Naive thymus-derived CD4-positive, alpha-beta T cell (primary cell): ENCODE measurements at regions not wholly inside any gene's neighbourhood (a gene's known extent, or its start where the extent isn't known, plus 50 kb on each side); places are given as distances from the start of the nearest gene placed in this dataset.
"Not testable (repeated sequence)": the region's sequence is repeated elsewhere in the genome, so short reads cannot be mapped to it uniquely, and the experiment has no call there.

Experiments
- ATAC-seq: fragments of 150-1000 bp; cut with Tn5 transposase; 2 replicates; pipeline ENCODE4 v1.10.0; 2021; ENCODE audit warnings: mild to moderate bottlenecking, moderate library complexity
- CTCF ChIA-PET: fragments of 350-600 bp; sonication (Branson Sonifier 250); formaldehyde crosslinking; loops from one replicate; lab custom pipeline; 2021; ENCODE audit warnings: antibody characterized with exemption; lab: Charles Lee
- POLR2A ChIA-PET: fragments of 350-600 bp; sonication (Branson Sonifier 250); formaldehyde crosslinking; loops from one replicate; lab custom pipeline; 2021; ENCODE audit warnings: antibody characterized with exemption, inconsistent platforms; lab: Charles Lee
- DNase-seq, 9 donors: peaks; one replicate each; pipeline versions ENCODE4 v3.0.0 to v3.0.0-alpha.2; 2020 to 2022; ENCODE audit warnings: mixed read lengths in 1 of 9
- H3K27ac ChIP-seq: one replicate; pipeline ENCODE4 v1.7.0; 2013; ENCODE audit warnings: mild to moderate bottlenecking, low read depth, low read length, moderate library complexity
- H3K27me3 ChIP-seq, 2 donors: one replicate each; pipeline ENCODE4 v1.7.0; 2013; ENCODE audit warnings: low read length in 2 of 2, mild to moderate bottlenecking in 2 of 2, moderate library complexity in 2 of 2; ENCODE audit not compliant: control insufficient read depth in 2 of 2, insufficient read depth in 2 of 2
- H3K36me3 ChIP-seq, 3 experiments: 1 replicate in 2 of 3; 2 replicates in 1 of 3; pipeline ENCODE4 v1.7.0; 2013; ENCODE audit warnings: low read length in 3 of 3, mild to moderate bottlenecking in 3 of 3, moderate library complexity in 1 of 3; ENCODE audit not compliant: insufficient read depth in 3 of 3, control insufficient read depth in 2 of 3
- H3K4me1 ChIP-seq, 2 donors: one replicate each; pipeline ENCODE4 v1.7.0; 2013; ENCODE audit warnings: low read length in 2 of 2, mild to moderate bottlenecking in 2 of 2, moderate library complexity in 1 of 2; ENCODE audit not compliant: control insufficient read depth in 2 of 2, insufficient read depth in 2 of 2
- H3K4me3 ChIP-seq: 2 replicates; pipeline ENCODE4 v1.7.0; 2013; ENCODE audit warnings: mild to moderate bottlenecking, low read length
- H3K9me3 ChIP-seq, 3 experiments: 1 replicate in 2 of 3; 2 replicates in 1 of 3; pipeline ENCODE4 v1.7.0; 2013; ENCODE audit warnings: low read length in 3 of 3; ENCODE audit not compliant: control insufficient read depth in 2 of 3
- H3K27ac Mint-ChIP-seq, 9 donors: one replicate each; pipeline ENCODE4 v1.8.0; 2020 to 2022; ENCODE audit warnings: mixed read lengths in 9 of 9, mild to moderate bottlenecking in 8 of 9, moderate library complexity in 5 of 9, inconsistent platforms in 2 of 9
- H3K27me3 Mint-ChIP-seq, 5 donors: one replicate each; pipeline ENCODE4 v1.8.0; 2021 to 2022; ENCODE audit warnings: mixed read lengths in 5 of 5, mild to moderate bottlenecking in 1 of 5
- H3K36me3 Mint-ChIP-seq, 5 donors: one replicate each; pipeline ENCODE4 v1.8.0; 2020 to 2022; ENCODE audit warnings: mixed read lengths in 5 of 5, mild to moderate bottlenecking in 3 of 5, inconsistent platforms in 1 of 5
- H3K4me1 Mint-ChIP-seq, 7 donors: one replicate each; pipeline ENCODE4 v1.8.0; 2020 to 2022; ENCODE audit warnings: mixed read lengths in 7 of 7, mild to moderate bottlenecking in 3 of 7, inconsistent platforms in 1 of 7
- H3K4me3 Mint-ChIP-seq, 10 donors: one replicate each; pipeline ENCODE4 v1.8.0; 2020 to 2022; ENCODE audit warnings: mild to moderate bottlenecking in 10 of 10, mixed read lengths in 10 of 10, moderate library complexity in 6 of 10, inconsistent platforms in 2 of 10
- H3K9me3 Mint-ChIP-seq, 11 donors: one replicate each; pipeline ENCODE4 v1.8.0; 2020 to 2022; ENCODE audit warnings: mixed read lengths in 11 of 11, mild to moderate bottlenecking in 4 of 11, inconsistent platforms in 1 of 11, moderate library complexity in 1 of 11
- intact Hi-C, 2 donors: fragments of 100-400 bp; cut with micrococcal nuclease; formaldehyde crosslinking; loops; one replicate each; pipeline ENCODE4 v1.15.1; 2023

DNA sequence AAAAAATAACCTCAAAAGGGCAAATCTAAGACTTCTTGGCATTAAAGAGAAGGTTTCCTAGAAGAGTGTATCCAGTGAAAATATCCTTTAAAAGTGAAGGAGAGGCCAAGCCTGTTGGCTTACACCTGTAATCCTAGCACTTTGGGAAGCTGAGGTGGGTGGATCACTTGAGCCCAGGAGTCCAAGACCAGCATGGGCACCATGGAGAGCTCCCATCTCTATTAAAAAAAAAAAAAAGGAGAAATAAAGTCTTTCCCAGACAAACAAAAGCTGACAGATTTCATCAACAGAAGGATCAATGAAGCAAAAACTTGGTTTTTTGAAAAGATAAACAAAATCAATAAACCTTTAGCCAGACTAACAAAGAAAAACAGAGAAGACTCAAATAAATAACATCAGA is 67.6 kb upstream of the ZNF800 start:
- intact Hi-C loops, result no loop called here
- Histone ChIP-seq H3K36me3 (no peaks in the 10 kb centered on the region), H3K4me3 (no peak overlapping the region), H3K9me3 (no peaks in the 10 kb centered on the region), H3K27me3 (no peaks in the 10 kb centered on the region), H3K27ac (no peak overlapping the region), H3K4me1 (no peaks in the 10 kb centered on the region)
- Mint-ChIP-seq H3K27ac (no peak overlapping the region), H3K9me3 (peaks cover 0 to 31% (median 4%) of the 10 kb centered on the region in 11 donors), H3K4me1 (no peaks in the 10 kb centered on the region), H3K27me3 (peaks cover 0 to 9% (median 0%) of the 10 kb centered on the region in 5 donors), H3K4me3 (no peak overlapping the region), H3K36me3 (peaks cover 0 to 5% (median 0%) of the 10 kb centered on the region in 5 donors)
- POLR2A ChIA-PET, result interaction anchor here (0.6 kb wide), 1 partner anchor 23 kb away, joined by 3 read pairs; no protein-coding TSS in a partner anchor
- no peak for DNase-seq
- CTCF ChIA-PET, result interaction anchor here (0.7 to 1.4 kb wide), 2 partner anchors 33 to 112 kb away, joined by 3 to 5 read pairs; no protein-coding TSS in a partner anchor
- ATAC-seq, result no peak

- ATAC-seq (peak; percentile 33), DNase-seq (peak in 7 of 9 donors; percentile 8 to 57 (median 30))
- H3K4me3 ChIP-seq, intact Hi-C loops, H3K27me3 ChIP-seq, H3K36me3 ChIP-seq, H3K27ac ChIP-seq: not testable (repeated sequence)
- peak overlapping the region in 5 of 10 donors; percentile 12 to 55 (median 39) for H3K4me3 Mint-ChIP-seq
- CTCF ChIA-PET, result interaction anchor here (1.0 to 1.4 kb wide), 3 partner anchors 21 to 104 kb away, joined by 3 to 8 read pairs (median 4); partner anchors contain the start of gene ZNF800
- H3K27ac Mint-ChIP-seq, result peak overlapping the region in 7 of 9 donors; percentile 2 to 82 (median 55)
- H3K36me3 Mint-ChIP-seq, result peaks cover 0 to 23% (median 12%) of the 10 kb centered on the region in 5 donors
- H3K9me3 ChIP-seq, result peaks cover 0 to 13% (median 0%) of the 10 kb centered on the region in 3 experiments
- peaks cover 0 to 11% of the 10 kb centered on the region in 2 donors for H3K4me1 ChIP-seq
- peaks cover 4 to 61% (median 14%) of the 10 kb centered on the region in 5 donors for H3K27me3 Mint-ChIP-seq
- peaks cover 3 to 33% (median 28%) of the 10 kb centered on the region in 7 donors for H3K4me1 Mint-ChIP-seq
- H3K9me3 Mint-ChIP-seq, result peaks cover 0 to 47% (median 10%) of the 10 kb centered on the region in 11 donors
- POLR2A ChIA-PET, result interaction anchor here (0.7 to 2.9 kb wide), 4 partner anchors 37 to 62 kb away, joined by 3 to 13 read pairs (median 6); partner anchors contain the start of gene ZNF800
These were observed 58.8 kb upstream of the ZNF800 start for GRCh38 chr7:127451258-127451657.

- H3K36me3 Mint-ChIP-seq, result peaks cover 0 to 18% (median 12%) of the 10 kb centered on the region in 5 donors
- H3K4me1 ChIP-seq, result peaks cover 0 to 11% of the 10 kb centered on the region in 2 donors
- no peak for ATAC-seq
- H3K27ac ChIP-seq, result no peak overlapping the region
- peaks cover 4 to 51% (median 14%) of the 10 kb centered on the region in 5 donors for H3K27me3 Mint-ChIP-seq
- no peaks in the 10 kb centered on the region for H3K27me3 ChIP-seq
- intact Hi-C loops, result loop anchor here in 1 of 2 donors (10.0 kb wide), 1 partner anchor 644 kb away; no protein-coding TSS in a partner anchor
- no peak overlapping the region for H3K4me3 Mint-ChIP-seq
- no peak overlapping the region for H3K4me3 ChIP-seq
- no peak for DNase-seq
- H3K9me3 ChIP-seq, result peaks cover 0 to 19% (median 0%) of the 10 kb centered on the region in 3 experiments
- peaks cover 5 to 33% (median 28%) of the 10 kb centered on the region in 7 donors for H3K4me1 Mint-ChIP-seq
- CTCF ChIA-PET, result interaction anchor here (1.5 to 5.1 kb wide), 3 partner anchors 83 to 198 kb away, joined by 3 to 45 read pairs (median 7); no protein-coding TSS in a partner anchor
- H3K9me3 Mint-ChIP-seq, result peaks cover 0 to 46% (median 10%) of the 10 kb centered on the region in 11 donors
- no peaks in the 10 kb centered on the region for H3K36me3 ChIP-seq
- POLR2A ChIA-PET, result interaction anchor here (1.1 to 2.2 kb wide), 5 partner anchors 32 to 101 kb away, joined by 3 to 23 read pairs (median 8); partner anchors contain the start of gene ZNF800
- H3K27ac Mint-ChIP-seq, result peak overlapping the region in 1 of 9 donors; percentile 40
These were observed 56.1 kb upstream of the ZNF800 start for GRCh38 chr7:127448566-127448965.

DNA sequence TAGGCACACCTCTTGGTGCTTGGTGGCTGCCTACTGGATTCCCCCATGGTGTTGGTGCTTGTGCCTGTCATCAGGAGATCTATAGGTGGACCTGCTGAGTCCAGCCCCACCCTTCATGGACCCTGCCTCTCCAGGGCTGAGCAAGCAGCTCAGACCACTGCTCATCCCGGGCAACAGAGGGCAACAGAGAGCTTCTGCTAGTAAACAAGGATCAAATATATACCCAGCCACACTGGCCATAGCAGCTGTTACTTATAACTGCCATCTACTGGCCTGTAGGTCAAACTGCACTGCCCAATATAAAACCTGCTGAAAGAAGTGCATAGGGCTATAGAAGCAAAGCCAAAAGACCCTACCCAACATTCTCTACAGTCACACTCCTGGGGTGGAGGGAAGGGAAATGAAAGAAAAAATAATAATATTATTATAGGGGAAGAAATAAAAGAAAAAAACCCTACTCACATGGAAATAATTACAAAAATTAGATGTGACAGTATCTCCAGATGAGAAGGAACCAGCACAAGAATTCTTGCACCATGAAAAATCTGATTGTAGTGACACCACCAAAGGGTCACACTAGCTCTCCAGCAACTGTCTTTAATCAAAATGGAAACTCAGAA is 54.9 kb upstream of the ZNF800 start:
- Mint-ChIP-seq H3K9me3 (peaks cover 0 to 38% (median 11%) of the 10 kb centered on the region in 11 donors), H3K36me3 (peaks cover 0 to 18% (median 12%) of the 10 kb centered on the region in 5 donors), H3K4me3 (peak overlapping the region in 1 of 10 donors; percentile 43), H3K27ac (peak overlapping the region in 1 of 9 donors; percentile 40), H3K27me3 (peaks cover 4 to 51% (median 14%) of the 10 kb centered on the region in 5 donors), H3K4me1 (peaks cover 5 to 33% (median 28%) of the 10 kb centered on the region in 7 donors)
- DNase-seq, result peak in 8 of 9 donors; percentile 47 to 66 (median 56)
- CTCF ChIA-PET, result interaction anchor here (0.6 to 5.1 kb wide), 22 partner anchors 8 to 197 kb away, joined by 3 to 45 read pairs (median 4); partner anchors contain the start of gene ZNF800
- peaks cover 0 to 19% (median 0%) of the 10 kb centered on the region in 3 experiments for H3K9me3 ChIP-seq
- H3K27ac ChIP-seq, result no peak overlapping the region
- intact Hi-C loops, result loop anchor here (1.0 to 10.0 kb wide), 9 partner anchors 33 to 643 kb away; partner anchors contain the start of genes GRM8 (in 2 of the 2) and ZNF800 (in 2 of the 2)
- H3K4me1 ChIP-seq, result peaks cover 0 to 11% of the 10 kb centered on the region in 2 donors
- peak; percentile 100 for ATAC-seq
- H3K27me3 ChIP-seq, result no peaks in the 10 kb centered on the region
- no peak overlapping the region for H3K4me3 ChIP-seq
- no peaks in the 10 kb centered on the region for H3K36me3 ChIP-seq
- POLR2A ChIA-PET, result interaction anchor here (0.5 to 2.2 kb wide), 7 partner anchors 31 to 100 kb away, joined by 3 to 23 read pairs (median 6); partner anchors contain the start of gene ZNF800

DNA sequence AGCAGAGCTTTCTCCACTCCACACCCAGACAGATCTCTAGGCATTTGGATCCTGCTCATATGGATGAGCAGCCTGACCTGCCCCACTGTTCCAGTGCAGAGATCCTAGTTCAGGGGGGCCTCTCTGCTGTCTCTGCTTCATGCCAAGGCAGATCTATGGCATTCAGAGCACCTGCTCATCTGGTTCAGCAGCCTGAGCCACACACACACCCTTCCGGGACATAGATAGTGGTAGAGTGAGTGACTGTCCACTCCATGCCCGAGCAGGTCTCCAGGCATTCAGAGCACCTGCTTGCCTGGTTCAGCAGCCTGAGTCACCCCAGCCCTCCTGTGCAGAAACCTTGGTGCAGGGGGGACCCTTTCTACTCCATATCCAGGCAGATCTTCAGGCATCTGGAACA is 54.3 kb upstream of the ZNF800 start:
- no peaks in the 10 kb centered on the region for H3K36me3 ChIP-seq
- H3K27ac Mint-ChIP-seq, result no peak overlapping the region
- H3K4me1 ChIP-seq, result peaks cover 0 to 11% of the 10 kb centered on the region in 2 donors
- H3K27ac ChIP-seq, result no peak overlapping the region
- DNase-seq (no peak), ATAC-seq (no peak)
- peaks cover 0 to 12% (median 11%) of the 10 kb centered on the region in 5 donors for H3K36me3 Mint-ChIP-seq
- H3K9me3 Mint-ChIP-seq, result peaks cover 0 to 32% (median 11%) of the 10 kb centered on the region in 11 donors
- H3K4me3 ChIP-seq, result no peak overlapping the region
- CTCF ChIA-PET, result interaction anchor here (0.6 to 5.1 kb wide), 20 partner anchors 11 to 196 kb away, joined by 3 to 45 read pairs (median 4); partner anchors contain the start of gene ZNF800
- POLR2A ChIA-PET, result interaction anchor here (1.1 to 2.2 kb wide), 6 partner anchors 30 to 99 kb away, joined by 3 to 23 read pairs (median 7); partner anchors contain the start of gene ZNF800
- H3K4me1 Mint-ChIP-seq, result peaks cover 5 to 33% (median 25%) of the 10 kb centered on the region in 7 donors
- H3K27me3 ChIP-seq, result no peaks in the 10 kb centered on the region
- peaks cover 4 to 50% (median 14%) of the 10 kb centered on the region in 5 donors for H3K27me3 Mint-ChIP-seq
- intact Hi-C loops, result loop anchor here (1.0 to 10.0 kb wide), 9 partner anchors 33 to 642 kb away; partner anchors contain the start of genes GRM8 (in 2 of the 2) and ZNF800 (in 2 of the 2)
- H3K4me3 Mint-ChIP-seq, result no peak overlapping the region
- peaks cover 0 to 19% (median 0%) of the 10 kb centered on the region in 3 experiments for H3K9me3 ChIP-seq
